Neural progenitor cell (in vitro differentiated cells): ENCODE measurements at regions not wholly inside any gene's neighbourhood (a gene's known extent, or its start where the extent isn't known, plus 50 kb on each side); places are given as distances from the start of the nearest gene placed in this dataset.

Source experiments
- EZH2 ChIP-seq: fragments of 200-600 bp; sonication (generic); IDR thresholded peaks from 2 replicates; pipeline ENCODE4 v1.6.1; 2017; ENCODE audit warnings: antibody characterized with exemption, mild to moderate bottlenecking, moderate library complexity
- EZH2phosphoT487 ChIP-seq: fragments of 200-600 bp; sonication (generic); IDR thresholded peaks from 2 replicates; pipeline ENCODE4 v1.6.1; 2017; ENCODE audit warnings: antibody characterized with exemption
- TF ChIP-seq, protein P1 (sequence below): fragments of 200-600 bp; sonication (generic); IDR thresholded peaks from 2 replicates; pipeline ENCODE4 v1.5.1; 2017; ENCODE audit warnings: antibody characterized with exemption, mild to moderate bottlenecking

DNA sequence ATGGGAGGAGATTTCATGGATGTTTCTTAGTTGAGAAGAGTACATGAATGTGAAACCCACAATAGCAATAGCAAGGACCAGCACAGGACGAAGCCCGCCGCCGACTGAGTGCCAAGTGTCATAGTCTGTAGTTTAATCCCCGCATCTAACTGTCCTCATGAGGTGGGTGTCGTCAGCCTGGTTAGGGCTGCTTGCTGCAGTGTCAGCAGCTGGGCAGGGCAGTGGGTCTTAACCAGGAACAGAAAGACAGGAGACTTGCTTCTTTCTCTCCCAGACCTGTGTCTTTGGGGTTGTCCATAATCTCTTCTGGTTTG lies 146.6 kb downstream of the VAPA start:
- TF ChIP-seq, protein P1, sequence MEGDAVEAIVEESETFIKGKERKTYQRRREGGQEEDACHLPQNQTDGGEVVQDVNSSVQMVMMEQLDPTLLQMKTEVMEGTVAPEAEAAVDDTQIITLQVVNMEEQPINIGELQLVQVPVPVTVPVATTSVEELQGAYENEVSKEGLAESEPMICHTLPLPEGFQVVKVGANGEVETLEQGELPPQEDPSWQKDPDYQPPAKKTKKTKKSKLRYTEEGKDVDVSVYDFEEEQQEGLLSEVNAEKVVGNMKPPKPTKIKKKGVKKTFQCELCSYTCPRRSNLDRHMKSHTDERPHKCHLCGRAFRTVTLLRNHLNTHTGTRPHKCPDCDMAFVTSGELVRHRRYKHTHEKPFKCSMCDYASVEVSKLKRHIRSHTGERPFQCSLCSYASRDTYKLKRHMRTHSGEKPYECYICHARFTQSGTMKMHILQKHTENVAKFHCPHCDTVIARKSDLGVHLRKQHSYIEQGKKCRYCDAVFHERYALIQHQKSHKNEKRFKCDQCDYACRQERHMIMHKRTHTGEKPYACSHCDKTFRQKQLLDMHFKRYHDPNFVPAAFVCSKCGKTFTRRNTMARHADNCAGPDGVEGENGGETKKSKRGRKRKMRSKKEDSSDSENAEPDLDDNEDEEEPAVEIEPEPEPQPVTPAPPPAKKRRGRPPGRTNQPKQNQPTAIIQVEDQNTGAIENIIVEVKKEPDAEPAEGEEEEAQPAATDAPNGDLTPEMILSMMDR = no peak
- TF ChIP-seq EZH2 (no peak), EZH2phosphoT487 (no peak)
